ENCODE measurements at regions not wholly inside any gene's neighbourhood (a gene's known extent, or its start where the extent isn't known, plus 50 kb on each side); places are given as distances from the start of the nearest gene placed in this dataset.

GRCh38 chr22:22042009-22042408, 59.4 kb upstream of the TOP3B start:
- TF ChIP-seq POLR2A (IDR thresholded peaks at IDR 0.05) (no peak), CTCF (IDR thresholded peaks at IDR 0.05) (no peak)

Measured in lower leg skin (tissue), 3 donors.